Panc1 (cell line): ENCODE measurements at regions not wholly inside any gene's neighbourhood (a gene's known extent, or its start where the extent isn't known, plus 50 kb on each side); places are given as distances from the start of the nearest gene placed in this dataset.
"Not testable (repeated sequence)": the region's sequence is repeated elsewhere in the genome, so short reads cannot be mapped to it uniquely, and the experiment has no call there.

Source experiments
- ATAC-seq: fragments of 200-7000 bp; cut with Tn5 transposase; 2 replicates; pipeline ENCODE4 v1.9.1; 2020; ENCODE audit warnings: mild to moderate bottlenecking, moderate library complexity
- BruUV-seq: library from RNA; stranded (reverse); fragments of 400-500 nt; replicated peaks from 2 replicates; lab custom pipeline; 2021; lab: Mats Ljungman, UMichigan
- CTCF ChIA-PET: fragments of 300-600 bp; sonication (Branson Sonifier 250); formaldehyde crosslinking; loops from one replicate; lab custom pipeline; 2022; ENCODE audit warnings: antibody characterized with exemption; lab: Charles Lee
- POLR2A ChIA-PET: fragments of 300-600 bp; sonication (Branson Sonifier 250); formaldehyde crosslinking; loops from one replicate; lab custom pipeline; 2022; ENCODE audit warnings: antibody characterized with exemption; lab: Charles Lee
- DNase-seq: peaks from one replicate; pipeline ENCODE4 v3.0.0-alpha.2; 2010; ENCODE audit warnings: low read depth, low spot score
- H3K27ac ChIP-seq: 2 replicates; pipeline ENCODE4 v1.5.1; 2011; ENCODE audit warnings: mild to moderate bottlenecking, low read length, inconsistent platforms
- H3K27me3 ChIP-seq: fragments of 200-500 bp; sonication (Bioruptor generic); 2 replicates; pipeline ENCODE4 v1.6.0; 2014; ENCODE audit warnings: low read length, inconsistent platforms; ENCODE audit not compliant: control insufficient read depth, insufficient read depth
- H3K36me3 ChIP-seq: fragments of 200-500 bp; sonication (Bioruptor generic); 2 replicates; pipeline ENCODE4 v1.5.1; 2014; ENCODE audit warnings: inconsistent platforms, mild to moderate bottlenecking, low read length, moderate library complexity; ENCODE audit not compliant: control insufficient read depth, insufficient read depth
- H3K4me1 ChIP-seq: 2 replicates; pipeline ENCODE4 v1.5.1; 2011; ENCODE audit warnings: inconsistent platforms, mild to moderate bottlenecking, low read length, moderate library complexity; ENCODE audit not compliant: control insufficient read depth, insufficient read depth
- H3K4me3 ChIP-seq, 2 experiments: 2 replicates each; pipeline ENCODE4 v1.5.1; 2011 to 2012; ENCODE audit warnings: low read depth in 2 of 2, low read length in 2 of 2, mild to moderate bottlenecking in 2 of 2, inconsistent platforms in 1 of 2, moderate library complexity in 1 of 2
- H3K9me3 ChIP-seq: fragments of 200-500 bp; sonication (Bioruptor generic); 2 replicates; pipeline ENCODE4 v1.5.1; 2014; ENCODE audit warnings: low read depth, mild to moderate bottlenecking, inconsistent platforms, low read length, moderate library complexity; ENCODE audit not compliant: control insufficient read depth, insufficient read depth
- CTCF ChIP-seq: fragments of 450-650 bp; IDR thresholded peaks from 2 replicates; pipeline ENCODE4 v1.5.1; 2017; ENCODE audit warnings: mild to moderate bottlenecking
- POLR2AphosphoS5 ChIP-seq: IDR thresholded peaks from 2 replicates; pipeline ENCODE4 v1.6.1; 2012; ENCODE audit warnings: mild to moderate bottlenecking, low read depth, low read length, moderate library complexity
- REST ChIP-seq, 2 experiments: IDR thresholded peaks; 2 replicates each; pipeline ENCODE4 v1.6.1; 2011 to 2012; ENCODE audit warnings: low read depth in 2 of 2, control low read depth in 1 of 2, low read length in 1 of 2, mild to moderate bottlenecking in 1 of 2, moderate library complexity in 1 of 2; ENCODE audit not compliant: insufficient read depth in 1 of 2
- SIN3A ChIP-seq: IDR thresholded peaks from 2 replicates; pipeline ENCODE4 v1.6.1; 2012; ENCODE audit warnings: low read depth, mild to moderate bottlenecking, low read length, moderate library complexity, borderline replicate concordance; ENCODE audit not compliant: insufficient read depth
- TCF7L2 ChIP-seq: IDR thresholded peaks from 2 replicates; pipeline ENCODE4 v1.6.1; 2011; ENCODE audit warnings: mild to moderate bottlenecking, low read depth, low read length, inconsistent platforms
- in situ Hi-C: cut with HindIII; loops from 2 replicates; pipeline ENCODE4 v1.10.0; 2016; ENCODE audit warnings: low sequenced_read_pairs, low pct_unique_long_range_greater_than_20kb
- intact Hi-C: fragments of 100-400 bp; cut with micrococcal nuclease; formaldehyde crosslinking; loops from one replicate; pipeline ENCODE4 v1.10.0; 2022; ENCODE audit not compliant: unreplicated experiment

GRCh38 chr6:86478316-86478715 is 459.0 kb upstream of the HTR1E start:
- H3K9me3 ChIP-seq, intact Hi-C loops, DNase-seq, H3K4me1 ChIP-seq, H3K36me3 ChIP-seq, H3K27ac ChIP-seq, CTCF ChIA-PET, BruUV-seq, H3K4me3 ChIP-seq, in situ Hi-C loops, H3K27me3 ChIP-seq, ATAC-seq: not testable (repeated sequence)
- POLR2A ChIA-PET, result interaction anchor here (0.6 kb wide), 1 partner anchor 481 kb away, joined by 3 read pairs; no protein-coding TSS in a partner anchor

GRCh38 chr6:86477500-86478148 is 459.7 kb upstream of the HTR1E start:
- H3K36me3 ChIP-seq, result no peaks in the 10 kb centered on the region
- POLR2A ChIA-PET, result no interaction called here
- in situ Hi-C loops (no loop called here), intact Hi-C loops (no loop called here)
- no peaks in the 10 kb centered on the region for H3K27me3 ChIP-seq
- no TSS peak for BruUV-seq
- TF ChIP-seq CTCF, result no peak
- TF ChIP-seq SIN3A, result no peak
- no peak for TF ChIP-seq REST (IDR thresholded peaks at IDR 0.05; ENCODE audit: insufficient read depth in 1 of 2, low read depth in 2 of 2, low read length in 1 of 2)
- no peak for TF ChIP-seq POLR2AphosphoS5
- no peak for TF ChIP-seq TCF7L2
- H3K9me3 ChIP-seq, result no peaks in the 10 kb centered on the region
- DNase-seq (no peak), ATAC-seq (no peak)
- H3K4me1 ChIP-seq, result no peaks in the 10 kb centered on the region
- no peak overlapping the region for H3K4me3 ChIP-seq
- H3K27ac ChIP-seq, result no peak overlapping the region
- CTCF ChIA-PET, result no interaction called here

- no peaks in the 10 kb centered on the region for H3K36me3 ChIP-seq
- ChIA-PET POLR2A (no interaction called here), CTCF (no interaction called here)
- no peaks in the 10 kb centered on the region for H3K4me1 ChIP-seq
- intact Hi-C loops, result no loop called here
- H3K9me3 ChIP-seq, result no peaks in the 10 kb centered on the region
- no peak overlapping the region for H3K27ac ChIP-seq
- in situ Hi-C loops, result no loop called here
- no peak overlapping the region for H3K4me3 ChIP-seq
- no TSS peak for BruUV-seq
- TF ChIP-seq SIN3A, result no peak
- no peak for TF ChIP-seq CTCF
- TF ChIP-seq REST (IDR thresholded peaks at IDR 0.05; ENCODE audit: insufficient read depth in 1 of 2, low read depth in 2 of 2, low read length in 1 of 2), result no peak
- TF ChIP-seq POLR2AphosphoS5, result no peak
- no peak for TF ChIP-seq TCF7L2
- H3K27me3 ChIP-seq, result no peaks in the 10 kb centered on the region
- DNase-seq (no peak), ATAC-seq (no peak)
These were observed 461.0 kb upstream of the HTR1E start for GRCh38 chr6:86476311-86476710.
